B cell (primary cell): ENCODE measurements at regions not wholly inside any gene's neighbourhood (a gene's known extent, or its start where the extent isn't known, plus 50 kb on each side); places are given as distances from the start of the nearest gene placed in this dataset.

Experiments
- CTCF ChIP-seq: fragments of 200-600 bp; IDR thresholded peaks from one replicate; pipeline ENCODE4 v1.8.0; 2022; ENCODE audit warnings: antibody characterized with exemption, mild to moderate bottlenecking
- EZH2 ChIP-seq: IDR thresholded peaks from 2 replicates; pipeline ENCODE4 v1.6.1; 2012; ENCODE audit warnings: borderline replicate concordance, low read depth, mild to moderate bottlenecking, moderate library complexity, low read length; ENCODE audit not compliant: insufficient read depth, poor library complexity, severe bottlenecking

- TF ChIP-seq CTCF, result no peak
- no peak for TF ChIP-seq EZH2
Measured at GRCh38 chrX:485368-485767, 98.7 kb upstream of the PPP2R3B start.
